GM23338 (cell line): ENCODE measurements at regions not wholly inside any gene's neighbourhood (a gene's known extent, or its start where the extent isn't known, plus 50 kb on each side); places are given as distances from the start of the nearest gene placed in this dataset.

ENCODE experiments used
- ATAC-seq: fragments of 200-7000 bp; cut with Tn5 transposase; 3 replicates; pipeline ENCODE4 v1.9.1; 2020
- DNase-seq: peaks from one replicate; pipeline ENCODE4 v3.0.0-alpha.2; 2015; ENCODE audit warnings: low spot score
- H2AFZ ChIP-seq: fragments of 200-600 bp; sonication (generic); 2 replicates; pipeline ENCODE4 v1.8.0; 2016; ENCODE audit warnings: antibody characterized with exemption, mild to moderate bottlenecking, moderate library complexity
- H3F3A ChIP-seq: fragments of 200-600 bp; sonication (generic); replicated peaks from 2 replicates; pipeline ENCODE4 v1.8.0; 2017; ENCODE audit warnings: antibody characterized with exemption, mixed run types, low read depth
- H3K27ac ChIP-seq: fragments of 200-600 bp; sonication (generic); 2 replicates; pipeline ENCODE4 v1.6.1; 2016; ENCODE audit warnings: low read depth
- H3K27me3 ChIP-seq: fragments of 200-600 bp; sonication (generic); 2 replicates; pipeline ENCODE4 v1.8.0; 2016; ENCODE audit warnings: mild to moderate bottlenecking, mixed run types, moderate library complexity; ENCODE audit not compliant: insufficient read depth
- H3K36me3 ChIP-seq: fragments of 200-600 bp; sonication (generic); 2 replicates; pipeline ENCODE4 v1.8.0; 2016; ENCODE audit warnings: mild to moderate bottlenecking; ENCODE audit not compliant: insufficient read depth
- H3K4me1 ChIP-seq: fragments of 200-600 bp; sonication (generic); 2 replicates; pipeline ENCODE4 v1.8.0; 2016; ENCODE audit warnings: mild to moderate bottlenecking, moderate library complexity; ENCODE audit not compliant: insufficient read depth
- H3K4me2 ChIP-seq: fragments of 200-600 bp; sonication (generic); 2 replicates; pipeline ENCODE4 v1.7.1; 2017; ENCODE audit warnings: mixed run types
- H3K4me3 ChIP-seq: fragments of 200-600 bp; sonication (generic); 2 replicates; pipeline ENCODE4 v1.6.1; 2016; ENCODE audit warnings: mixed run types
- H3K79me2 ChIP-seq: fragments of 200-600 bp; sonication (generic); replicated peaks from 2 replicates; pipeline ENCODE4 v1.8.0; 2017; ENCODE audit warnings: mild to moderate bottlenecking; ENCODE audit not compliant: insufficient read depth
- H3K9me2 ChIP-seq: fragments of 200-600 bp; sonication (generic); 2 replicates; pipeline ENCODE4 v1.8.0; 2017; ENCODE audit not compliant: insufficient read depth
- H4K20me1 ChIP-seq: fragments of 200-600 bp; sonication (generic); replicated peaks from 2 replicates; pipeline ENCODE4 v1.8.0; 2017; ENCODE audit warnings: mild to moderate bottlenecking; ENCODE audit not compliant: insufficient read depth
- H3K27ac Mint-ChIP-seq: 2 replicates; pipeline ENCODE4 v1.8.0; 2020; ENCODE audit warnings: inconsistent platforms, mild to moderate bottlenecking, moderate library complexity, mixed read lengths
- H3K27me3 Mint-ChIP-seq: 3 replicates; pipeline ENCODE4 v1.8.0; 2022; ENCODE audit warnings: low read depth, mild to moderate bottlenecking, moderate library complexity, mixed read lengths, inconsistent platforms; ENCODE audit not compliant: insufficient read depth, poor library complexity
- H3K36me3 Mint-ChIP-seq: 3 replicates; pipeline ENCODE4 v1.8.0; 2021; ENCODE audit warnings: low read depth, mild to moderate bottlenecking, inconsistent platforms, moderate library complexity, mixed read lengths
- H3K4me1 Mint-ChIP-seq: 3 replicates; pipeline ENCODE4 v1.8.0; 2020; ENCODE audit warnings: mild to moderate bottlenecking, inconsistent platforms, mixed read lengths
- H3K4me3 Mint-ChIP-seq: 3 replicates; pipeline ENCODE4 v1.8.0; 2021; ENCODE audit warnings: moderate library complexity, mild to moderate bottlenecking, inconsistent platforms, mixed read lengths
- H3K9me3 Mint-ChIP-seq: 3 replicates; pipeline ENCODE4 v1.8.0; 2020; ENCODE audit warnings: moderate library complexity, mild to moderate bottlenecking, inconsistent platforms, mixed read lengths
- CREB1 ChIP-seq: fragments of 250-450 bp; sonication (Bioruptor Pico); IDR thresholded peaks from 2 replicates; pipeline ENCODE4 v1.5.0; 2020; ENCODE audit warnings: low read depth, mild to moderate bottlenecking, moderate library complexity
- EZH2 ChIP-seq: fragments of 200-600 bp; sonication (generic); IDR thresholded peaks from one replicate; pipeline ENCODE4 v1.8.0; 2017; ENCODE audit warnings: antibody characterized with exemption, mild to moderate bottlenecking, low read depth; ENCODE audit not compliant: unreplicated experiment
- EZH2phosphoT487 ChIP-seq: fragments of 200-600 bp; sonication (generic); IDR thresholded peaks from one replicate; pipeline ENCODE4 v1.8.1; 2018; ENCODE audit warnings: antibody characterized with exemption; ENCODE audit not compliant: unreplicated experiment
- NANOG ChIP-seq: IDR thresholded peaks from 2 replicates; pipeline ENCODE4 v1.6.1; 2016; ENCODE audit warnings: antibody characterized with exemption, borderline replicate concordance
- POLR2AphosphoS5 ChIP-seq: IDR thresholded peaks from 2 replicates; pipeline ENCODE4 v1.6.1; 2016; ENCODE audit warnings: antibody characterized with exemption, low read depth
- STAT1 ChIP-seq: IDR thresholded peaks from one replicate; pipeline ENCODE4 v1.6.1; 2016; ENCODE audit warnings: antibody characterized with exemption; ENCODE audit not compliant: unreplicated experiment
- ZNF331 ChIP-seq: fragments of 250-450 bp; sonication (Bioruptor Pico); IDR thresholded peaks from 2 replicates; pipeline ENCODE4 v1.5.0; 2020; ENCODE audit warnings: low read depth, mild to moderate bottlenecking, moderate library complexity
- TF ChIP-seq, protein P1 (sequence below): IDR thresholded peaks from 2 replicates; pipeline ENCODE4 v1.6.1; 2016; ENCODE audit warnings: antibody characterized with exemption
- TF ChIP-seq, protein P2 (sequence below): IDR thresholded peaks from one replicate; pipeline ENCODE4 v1.6.1; 2018; ENCODE audit warnings: antibody characterized with exemption; ENCODE audit not compliant: unreplicated experiment
- TF ChIP-seq, protein P3 (sequence below), 2 experiments: fragments of 200-600 bp in 1 of 2; sonication (generic) in 1 of 2; conservative IDR thresholded peaks; 2 replicates each; pipeline versions ENCODE4 v1.5.1 to v1.6.1; 2016 to 2017; ENCODE audit warnings: antibody characterized with exemption in 2 of 2, low read depth in 2 of 2, mild to moderate bottlenecking in 2 of 2, moderate library complexity in 1 of 2

DNA sequence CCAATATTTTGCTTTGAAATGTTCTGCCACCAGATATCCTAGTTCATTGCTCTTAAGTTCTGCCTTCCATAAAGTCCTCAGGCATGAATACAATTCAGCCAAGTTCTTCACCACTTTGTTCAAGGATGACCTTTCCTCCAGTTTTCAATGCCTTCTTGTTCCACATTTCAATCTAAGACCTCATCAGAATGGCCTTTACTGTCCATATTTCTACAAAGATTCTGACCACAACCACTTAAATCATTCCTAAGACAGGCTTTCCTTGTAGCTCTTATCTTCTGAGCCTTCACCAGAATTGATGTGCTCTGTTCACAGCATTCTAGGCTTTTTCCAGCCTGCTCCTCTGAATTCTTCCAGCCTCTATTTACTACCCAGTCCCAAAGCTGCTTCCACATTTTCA lies 319.0 kb downstream of the HACE1 start (continued):
- TF ChIP-seq, protein P1, sequence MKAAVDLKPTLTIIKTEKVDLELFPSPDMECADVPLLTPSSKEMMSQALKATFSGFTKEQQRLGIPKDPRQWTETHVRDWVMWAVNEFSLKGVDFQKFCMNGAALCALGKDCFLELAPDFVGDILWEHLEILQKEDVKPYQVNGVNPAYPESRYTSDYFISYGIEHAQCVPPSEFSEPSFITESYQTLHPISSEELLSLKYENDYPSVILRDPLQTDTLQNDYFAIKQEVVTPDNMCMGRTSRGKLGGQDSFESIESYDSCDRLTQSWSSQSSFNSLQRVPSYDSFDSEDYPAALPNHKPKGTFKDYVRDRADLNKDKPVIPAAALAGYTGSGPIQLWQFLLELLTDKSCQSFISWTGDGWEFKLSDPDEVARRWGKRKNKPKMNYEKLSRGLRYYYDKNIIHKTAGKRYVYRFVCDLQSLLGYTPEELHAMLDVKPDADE: no peak
- TF ChIP-seq STAT1: no peak
- TF ChIP-seq NANOG: no peak
- TF ChIP-seq, protein P2, sequence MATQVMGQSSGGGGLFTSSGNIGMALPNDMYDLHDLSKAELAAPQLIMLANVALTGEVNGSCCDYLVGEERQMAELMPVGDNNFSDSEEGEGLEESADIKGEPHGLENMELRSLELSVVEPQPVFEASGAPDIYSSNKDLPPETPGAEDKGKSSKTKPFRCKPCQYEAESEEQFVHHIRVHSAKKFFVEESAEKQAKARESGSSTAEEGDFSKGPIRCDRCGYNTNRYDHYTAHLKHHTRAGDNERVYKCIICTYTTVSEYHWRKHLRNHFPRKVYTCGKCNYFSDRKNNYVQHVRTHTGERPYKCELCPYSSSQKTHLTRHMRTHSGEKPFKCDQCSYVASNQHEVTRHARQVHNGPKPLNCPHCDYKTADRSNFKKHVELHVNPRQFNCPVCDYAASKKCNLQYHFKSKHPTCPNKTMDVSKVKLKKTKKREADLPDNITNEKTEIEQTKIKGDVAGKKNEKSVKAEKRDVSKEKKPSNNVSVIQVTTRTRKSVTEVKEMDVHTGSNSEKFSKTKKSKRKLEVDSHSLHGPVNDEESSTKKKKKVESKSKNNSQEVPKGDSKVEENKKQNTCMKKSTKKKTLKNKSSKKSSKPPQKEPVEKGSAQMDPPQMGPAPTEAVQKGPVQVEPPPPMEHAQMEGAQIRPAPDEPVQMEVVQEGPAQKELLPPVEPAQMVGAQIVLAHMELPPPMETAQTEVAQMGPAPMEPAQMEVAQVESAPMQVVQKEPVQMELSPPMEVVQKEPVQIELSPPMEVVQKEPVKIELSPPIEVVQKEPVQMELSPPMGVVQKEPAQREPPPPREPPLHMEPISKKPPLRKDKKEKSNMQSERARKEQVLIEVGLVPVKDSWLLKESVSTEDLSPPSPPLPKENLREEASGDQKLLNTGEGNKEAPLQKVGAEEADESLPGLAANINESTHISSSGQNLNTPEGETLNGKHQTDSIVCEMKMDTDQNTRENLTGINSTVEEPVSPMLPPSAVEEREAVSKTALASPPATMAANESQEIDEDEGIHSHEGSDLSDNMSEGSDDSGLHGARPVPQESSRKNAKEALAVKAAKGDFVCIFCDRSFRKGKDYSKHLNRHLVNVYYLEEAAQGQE: no peak
- TF ChIP-seq ZNF331 (CRISPR knock-in tag): no peak
- TF ChIP-seq, protein P3, sequence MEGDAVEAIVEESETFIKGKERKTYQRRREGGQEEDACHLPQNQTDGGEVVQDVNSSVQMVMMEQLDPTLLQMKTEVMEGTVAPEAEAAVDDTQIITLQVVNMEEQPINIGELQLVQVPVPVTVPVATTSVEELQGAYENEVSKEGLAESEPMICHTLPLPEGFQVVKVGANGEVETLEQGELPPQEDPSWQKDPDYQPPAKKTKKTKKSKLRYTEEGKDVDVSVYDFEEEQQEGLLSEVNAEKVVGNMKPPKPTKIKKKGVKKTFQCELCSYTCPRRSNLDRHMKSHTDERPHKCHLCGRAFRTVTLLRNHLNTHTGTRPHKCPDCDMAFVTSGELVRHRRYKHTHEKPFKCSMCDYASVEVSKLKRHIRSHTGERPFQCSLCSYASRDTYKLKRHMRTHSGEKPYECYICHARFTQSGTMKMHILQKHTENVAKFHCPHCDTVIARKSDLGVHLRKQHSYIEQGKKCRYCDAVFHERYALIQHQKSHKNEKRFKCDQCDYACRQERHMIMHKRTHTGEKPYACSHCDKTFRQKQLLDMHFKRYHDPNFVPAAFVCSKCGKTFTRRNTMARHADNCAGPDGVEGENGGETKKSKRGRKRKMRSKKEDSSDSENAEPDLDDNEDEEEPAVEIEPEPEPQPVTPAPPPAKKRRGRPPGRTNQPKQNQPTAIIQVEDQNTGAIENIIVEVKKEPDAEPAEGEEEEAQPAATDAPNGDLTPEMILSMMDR (conservative IDR thresholded peaks at IDR 0.05; ENCODE audit: low read depth in 2 of 2): no peak
- no peak for TF ChIP-seq CREB1 (CRISPR knock-in tag)
- TF ChIP-seq POLR2AphosphoS5: no peak
- no peak for TF ChIP-seq EZH2phosphoT487

DNA sequence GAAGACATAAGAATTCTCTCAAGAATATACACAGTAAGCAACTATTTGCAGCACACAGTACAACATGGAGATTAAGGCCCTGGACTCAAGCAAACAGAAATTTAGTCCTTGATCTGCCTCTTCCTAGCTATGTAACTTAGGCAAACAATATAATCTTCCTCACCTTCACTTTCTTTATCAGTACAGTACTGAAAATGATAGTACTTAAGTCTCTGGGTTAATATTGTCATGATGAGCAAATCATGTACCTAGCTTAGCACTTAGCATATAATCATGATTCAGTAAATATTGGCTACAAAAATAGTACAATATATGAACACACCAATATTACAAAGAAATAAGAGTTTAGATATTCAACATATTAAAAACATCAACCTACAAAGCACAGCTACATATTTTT lies 320.5 kb downstream of the HACE1 start:
- H3K36me3 ChIP-seq: no peaks in the 10 kb centered on the region
- no peak overlapping the region for H3K4me2 ChIP-seq
- ATAC-seq (no peak), DNase-seq (no peak)
- H3K4me1 ChIP-seq: no peaks in the 10 kb centered on the region
- no peaks in the 10 kb centered on the region for H3K9me3 Mint-ChIP-seq
- H3K36me3 Mint-ChIP-seq: no peaks in the 10 kb centered on the region
- H3K27ac Mint-ChIP-seq: no peak overlapping the region
- no peaks in the 10 kb centered on the region for H3F3A ChIP-seq
- H4K20me1 ChIP-seq: no peaks in the 10 kb centered on the region
- no peaks in the 10 kb centered on the region for H3K27me3 Mint-ChIP-seq
- no peak overlapping the region for H3K4me3 Mint-ChIP-seq
- peaks cover 3% of the 10 kb centered on the region for H3K4me1 Mint-ChIP-seq
- H3K79me2 ChIP-seq: no peaks in the 10 kb centered on the region
- H2AFZ ChIP-seq: no peak overlapping the region
- no peak overlapping the region for H3K4me3 ChIP-seq
- no peaks in the 10 kb centered on the region for H3K9me2 ChIP-seq
- H3K27ac ChIP-seq: no peak overlapping the region
- H3K27me3 ChIP-seq: no peaks in the 10 kb centered on the region
- TF ChIP-seq NANOG (no peak), ZNF331 (CRISPR knock-in tag) (no peak), CREB1 (CRISPR knock-in tag) (no peak), EZH2 (no peak)
- TF ChIP-seq, protein P2: no peak
- TF ChIP-seq, protein P1: no peak
